ENCODE measurements at regions not wholly inside any gene's neighbourhood (a gene's known extent, or its start where the extent isn't known, plus 50 kb on each side); places are given as distances from the start of the nearest gene placed in this dataset.

DNA sequence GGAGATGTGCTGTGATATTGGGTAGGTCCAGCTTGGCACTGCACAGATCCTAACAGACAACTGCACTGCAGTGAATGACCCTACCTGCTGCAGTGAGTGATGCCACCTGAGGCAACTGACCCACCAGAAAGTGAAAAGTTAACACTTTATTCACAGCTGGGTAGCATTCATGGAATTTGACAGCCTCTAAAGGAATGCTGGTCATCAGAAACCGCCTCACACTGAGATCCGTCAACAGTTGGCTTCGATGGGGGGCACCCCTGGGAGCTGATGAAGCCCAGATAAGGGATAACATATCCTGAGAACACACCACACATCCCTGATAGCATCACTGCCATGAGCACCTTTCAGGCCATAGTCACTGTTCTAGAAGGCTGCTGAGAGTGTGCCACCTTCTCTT, 272.4 kb upstream of the CRY1 start:
- no peak overlapping the region for H3K4me2 ChIP-seq
- DNase-seq (ENCODE audit: low spot score), result no peak
- no peaks in the 10 kb centered on the region for H3K9me3 ChIP-seq (ENCODE audit: low read depth)
- H2AFZ ChIP-seq, result no peak overlapping the region
- H3K79me2 ChIP-seq, result no peaks in the 10 kb centered on the region
- H3K9me2 ChIP-seq (replicated peaks; ENCODE audit: insufficient read depth), result no peaks in the 10 kb centered on the region
- TF ChIP-seq, protein P1, sequence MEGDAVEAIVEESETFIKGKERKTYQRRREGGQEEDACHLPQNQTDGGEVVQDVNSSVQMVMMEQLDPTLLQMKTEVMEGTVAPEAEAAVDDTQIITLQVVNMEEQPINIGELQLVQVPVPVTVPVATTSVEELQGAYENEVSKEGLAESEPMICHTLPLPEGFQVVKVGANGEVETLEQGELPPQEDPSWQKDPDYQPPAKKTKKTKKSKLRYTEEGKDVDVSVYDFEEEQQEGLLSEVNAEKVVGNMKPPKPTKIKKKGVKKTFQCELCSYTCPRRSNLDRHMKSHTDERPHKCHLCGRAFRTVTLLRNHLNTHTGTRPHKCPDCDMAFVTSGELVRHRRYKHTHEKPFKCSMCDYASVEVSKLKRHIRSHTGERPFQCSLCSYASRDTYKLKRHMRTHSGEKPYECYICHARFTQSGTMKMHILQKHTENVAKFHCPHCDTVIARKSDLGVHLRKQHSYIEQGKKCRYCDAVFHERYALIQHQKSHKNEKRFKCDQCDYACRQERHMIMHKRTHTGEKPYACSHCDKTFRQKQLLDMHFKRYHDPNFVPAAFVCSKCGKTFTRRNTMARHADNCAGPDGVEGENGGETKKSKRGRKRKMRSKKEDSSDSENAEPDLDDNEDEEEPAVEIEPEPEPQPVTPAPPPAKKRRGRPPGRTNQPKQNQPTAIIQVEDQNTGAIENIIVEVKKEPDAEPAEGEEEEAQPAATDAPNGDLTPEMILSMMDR (IDR thresholded peaks at IDR 0.05; ENCODE audit: poor library complexity), result no peak
- TF ChIP-seq EZH2phosphoT487 (IDR thresholded peaks at IDR 0.05; ENCODE audit: low read depth, severe bottlenecking, unreplicated experiment), result no peak
- no peak for TF ChIP-seq EZH2 (IDR thresholded peaks at IDR 0.05; ENCODE audit: borderline replicate concordance)
- H4K20me1 ChIP-seq (ENCODE audit: insufficient read depth, poor library complexity, severe bottlenecking), result no peaks in the 10 kb centered on the region
- H3K27me3 ChIP-seq, result no peaks in the 10 kb centered on the region
- no peaks in the 10 kb centered on the region for H3K36me3 ChIP-seq (replicated peaks; ENCODE audit: insufficient read depth, low read depth)
- H3K4me3 ChIP-seq, result no peak overlapping the region
- H3K27ac ChIP-seq, result no peak overlapping the region
- 82% methylated on average over 3 of the region's 3 CpGs for WGBS (ENCODE audit: low lambda C conversion rate, missing lambda C conversion rate)
- H3K4me1 ChIP-seq (ENCODE audit: insufficient read depth), result no peaks in the 10 kb centered on the region

DNA sequence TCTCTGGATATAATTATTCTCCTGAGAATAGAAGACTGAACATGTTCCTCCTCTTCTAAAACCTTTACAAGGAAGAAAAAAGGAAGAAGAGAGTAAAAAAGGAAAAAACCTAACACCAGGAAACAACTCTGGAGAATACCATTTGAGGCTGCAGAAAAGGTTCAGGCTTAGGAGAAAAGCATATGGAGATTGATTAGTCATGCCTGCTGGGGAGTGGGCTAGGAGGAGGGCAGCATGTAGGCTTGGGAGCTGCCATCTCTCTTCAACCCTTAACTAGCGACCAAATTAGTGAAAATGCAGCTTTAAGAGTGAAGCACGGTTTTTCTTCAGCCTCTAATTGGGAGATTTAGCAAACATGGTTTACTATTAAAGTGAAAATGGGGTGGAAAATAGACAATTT, 273.0 kb upstream of the CRY1 start:
- TF ChIP-seq EZH2 (IDR thresholded peaks at IDR 0.05; ENCODE audit: borderline replicate concordance) (no peak), EZH2phosphoT487 (IDR thresholded peaks at IDR 0.05; ENCODE audit: low read depth, severe bottlenecking, unreplicated experiment) (no peak)
- TF ChIP-seq, protein P1 (IDR thresholded peaks at IDR 0.05; ENCODE audit: poor library complexity), result no peak
- H3K79me2 ChIP-seq, result no peaks in the 10 kb centered on the region
- no peak overlapping the region for H2AFZ ChIP-seq
- no peaks in the 10 kb centered on the region for H3K4me1 ChIP-seq (ENCODE audit: insufficient read depth)
- no peak overlapping the region for H3K4me3 ChIP-seq
- H3K27ac ChIP-seq, result no peak overlapping the region
- H3K9me2 ChIP-seq (replicated peaks; ENCODE audit: insufficient read depth), result no peaks in the 10 kb centered on the region
- no peak for DNase-seq (ENCODE audit: low spot score)
- no peaks in the 10 kb centered on the region for H3K27me3 ChIP-seq
- H3K4me2 ChIP-seq, result no peak overlapping the region
- 85% methylated on average over 2 of the region's 2 CpGs for WGBS (ENCODE audit: low lambda C conversion rate, missing lambda C conversion rate)
- no peaks in the 10 kb centered on the region for H4K20me1 ChIP-seq (ENCODE audit: insufficient read depth, poor library complexity, severe bottlenecking)
- H3K9me3 ChIP-seq (ENCODE audit: low read depth), result no peaks in the 10 kb centered on the region
- H3K36me3 ChIP-seq (replicated peaks; ENCODE audit: insufficient read depth, low read depth), result no peaks in the 10 kb centered on the region

DNA sequence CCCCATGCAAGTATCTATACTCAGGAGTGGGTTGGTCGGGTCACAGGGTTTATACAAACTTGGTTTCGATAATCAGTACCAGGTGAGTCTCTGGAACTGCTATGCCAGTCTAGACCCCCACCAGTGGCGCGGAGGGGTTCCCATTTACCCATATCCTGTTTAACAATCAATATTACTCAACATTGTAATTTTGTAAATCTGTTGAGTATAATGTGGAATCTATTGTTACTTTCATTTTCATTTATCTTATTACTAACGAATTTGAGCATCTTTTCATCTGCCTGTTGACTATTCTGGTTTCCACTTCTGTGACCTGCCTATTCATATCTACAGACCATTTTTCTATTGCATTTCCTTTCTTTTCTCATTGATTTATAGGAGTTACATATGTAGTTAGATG, 275.2 kb upstream of the CRY1 start:
- Histone ChIP-seq H3K9me2 (replicated peaks; ENCODE audit: insufficient read depth) (no peaks in the 10 kb centered on the region), H3K27me3 (no peaks in the 10 kb centered on the region), H3K4me2 (no peak overlapping the region), H3K4me3 (no peak overlapping the region), H3K36me3 (replicated peaks; ENCODE audit: insufficient read depth, low read depth) (no peaks in the 10 kb centered on the region), H2AFZ (no peak overlapping the region), H4K20me1 (ENCODE audit: insufficient read depth, poor library complexity, severe bottlenecking) (no peaks in the 10 kb centered on the region), H3K79me2 (no peaks in the 10 kb centered on the region), H3K4me1 (ENCODE audit: insufficient read depth) (peaks cover under 1% of the 10 kb centered on the region), H3K27ac (no peak overlapping the region), H3K9me3 (ENCODE audit: low read depth) (no peaks in the 10 kb centered on the region)
- DNase-seq (ENCODE audit: low spot score), result no peak
- 87% methylated on average over 5 of the region's 5 CpGs for WGBS (ENCODE audit: low lambda C conversion rate, missing lambda C conversion rate)
- no peak for TF ChIP-seq EZH2phosphoT487 (IDR thresholded peaks at IDR 0.05; ENCODE audit: low read depth, severe bottlenecking, unreplicated experiment)
- TF ChIP-seq, protein P1 (IDR thresholded peaks at IDR 0.05; ENCODE audit: poor library complexity), result no peak
- TF ChIP-seq EZH2 (IDR thresholded peaks at IDR 0.05; ENCODE audit: borderline replicate concordance), result no peak

DNA sequence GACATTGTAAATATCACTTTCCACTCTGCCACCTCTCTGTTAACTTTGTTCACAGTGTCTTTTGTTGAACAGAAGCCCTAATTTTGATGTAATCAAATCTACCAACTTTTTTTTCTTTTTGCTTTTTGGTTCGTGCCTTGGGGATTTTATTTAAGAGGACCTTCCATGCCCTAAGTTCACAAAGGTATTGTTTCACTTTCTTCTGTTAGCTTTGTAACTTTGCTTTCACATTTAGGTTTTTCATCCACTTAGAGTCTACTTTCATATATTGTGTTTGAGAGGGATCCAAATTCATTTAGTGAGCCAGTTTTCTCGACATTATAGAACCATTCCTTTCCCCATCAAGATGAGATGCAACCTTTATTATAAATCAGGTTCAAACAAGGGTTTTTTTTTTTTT, 275.7 kb upstream of the CRY1 start:
- no peaks in the 10 kb centered on the region for H3K27me3 ChIP-seq
- peaks cover 4% of the 10 kb centered on the region for H3K4me1 ChIP-seq (ENCODE audit: insufficient read depth)
- no peaks in the 10 kb centered on the region for H4K20me1 ChIP-seq (ENCODE audit: insufficient read depth, poor library complexity, severe bottlenecking)
- H2AFZ ChIP-seq, result no peak overlapping the region
- no peak overlapping the region for H3K27ac ChIP-seq
- H3K9me3 ChIP-seq (ENCODE audit: low read depth), result no peaks in the 10 kb centered on the region
- no peaks in the 10 kb centered on the region for H3K9me2 ChIP-seq (replicated peaks; ENCODE audit: insufficient read depth)
- H3K36me3 ChIP-seq (replicated peaks; ENCODE audit: insufficient read depth, low read depth), result no peaks in the 10 kb centered on the region
- H3K4me3 ChIP-seq, result no peak overlapping the region
- 78% methylated on average over 2 of the region's 2 CpGs for WGBS (ENCODE audit: low lambda C conversion rate, missing lambda C conversion rate)
- H3K4me2 ChIP-seq, result no peak overlapping the region
- no peak for DNase-seq (ENCODE audit: low spot score)
- H3K79me2 ChIP-seq, result no peaks in the 10 kb centered on the region
- TF ChIP-seq EZH2 (IDR thresholded peaks at IDR 0.05; ENCODE audit: borderline replicate concordance) (no peak), EZH2phosphoT487 (IDR thresholded peaks at IDR 0.05; ENCODE audit: low read depth, severe bottlenecking, unreplicated experiment) (no peak)
- TF ChIP-seq, protein P1 (IDR thresholded peaks at IDR 0.05; ENCODE audit: poor library complexity), result no peak
